Naive thymus-derived CD4-positive, alpha-beta T cell (primary cell): ENCODE measurements at regions not wholly inside any gene's neighbourhood (a gene's known extent, or its start where the extent isn't known, plus 50 kb on each side); places are given as distances from the start of the nearest gene placed in this dataset.

ENCODE experiments used
- ATAC-seq: fragments of 150-1000 bp; cut with Tn5 transposase; 2 replicates; pipeline ENCODE4 v1.10.0; 2021; ENCODE audit warnings: mild to moderate bottlenecking, moderate library complexity
- CTCF ChIA-PET: fragments of 350-600 bp; sonication (Branson Sonifier 250); formaldehyde crosslinking; loops from one replicate; lab custom pipeline; 2021; ENCODE audit warnings: antibody characterized with exemption; lab: Charles Lee
- POLR2A ChIA-PET: fragments of 350-600 bp; sonication (Branson Sonifier 250); formaldehyde crosslinking; loops from one replicate; lab custom pipeline; 2021; ENCODE audit warnings: antibody characterized with exemption, inconsistent platforms; lab: Charles Lee
- DNase-seq, 9 donors: peaks; one replicate each; pipeline versions ENCODE4 v3.0.0 to v3.0.0-alpha.2; 2020 to 2022; ENCODE audit warnings: mixed read lengths in 1 of 9
- H3K27ac ChIP-seq: one replicate; pipeline ENCODE4 v1.7.0; 2013; ENCODE audit warnings: mild to moderate bottlenecking, low read depth, low read length, moderate library complexity
- H3K27me3 ChIP-seq, 2 donors: one replicate each; pipeline ENCODE4 v1.7.0; 2013; ENCODE audit warnings: low read length in 2 of 2, mild to moderate bottlenecking in 2 of 2, moderate library complexity in 2 of 2; ENCODE audit not compliant: control insufficient read depth in 2 of 2, insufficient read depth in 2 of 2
- H3K36me3 ChIP-seq, 3 experiments: 1 replicate in 2 of 3; 2 replicates in 1 of 3; pipeline ENCODE4 v1.7.0; 2013; ENCODE audit warnings: low read length in 3 of 3, mild to moderate bottlenecking in 3 of 3, moderate library complexity in 1 of 3; ENCODE audit not compliant: insufficient read depth in 3 of 3, control insufficient read depth in 2 of 3
- H3K4me1 ChIP-seq, 2 donors: one replicate each; pipeline ENCODE4 v1.7.0; 2013; ENCODE audit warnings: low read length in 2 of 2, mild to moderate bottlenecking in 2 of 2, moderate library complexity in 1 of 2; ENCODE audit not compliant: control insufficient read depth in 2 of 2, insufficient read depth in 2 of 2
- H3K4me3 ChIP-seq: 2 replicates; pipeline ENCODE4 v1.7.0; 2013; ENCODE audit warnings: mild to moderate bottlenecking, low read length
- H3K9me3 ChIP-seq, 3 experiments: 1 replicate in 2 of 3; 2 replicates in 1 of 3; pipeline ENCODE4 v1.7.0; 2013; ENCODE audit warnings: low read length in 3 of 3; ENCODE audit not compliant: control insufficient read depth in 2 of 3
- H3K27ac Mint-ChIP-seq, 9 donors: one replicate each; pipeline ENCODE4 v1.8.0; 2020 to 2022; ENCODE audit warnings: mixed read lengths in 9 of 9, mild to moderate bottlenecking in 8 of 9, moderate library complexity in 5 of 9, inconsistent platforms in 2 of 9
- H3K27me3 Mint-ChIP-seq, 5 donors: one replicate each; pipeline ENCODE4 v1.8.0; 2021 to 2022; ENCODE audit warnings: mixed read lengths in 5 of 5, mild to moderate bottlenecking in 1 of 5
- H3K36me3 Mint-ChIP-seq, 5 donors: one replicate each; pipeline ENCODE4 v1.8.0; 2020 to 2022; ENCODE audit warnings: mixed read lengths in 5 of 5, mild to moderate bottlenecking in 3 of 5, inconsistent platforms in 1 of 5
- H3K4me1 Mint-ChIP-seq, 7 donors: one replicate each; pipeline ENCODE4 v1.8.0; 2020 to 2022; ENCODE audit warnings: mixed read lengths in 7 of 7, mild to moderate bottlenecking in 3 of 7, inconsistent platforms in 1 of 7
- H3K4me3 Mint-ChIP-seq, 10 donors: one replicate each; pipeline ENCODE4 v1.8.0; 2020 to 2022; ENCODE audit warnings: mild to moderate bottlenecking in 10 of 10, mixed read lengths in 10 of 10, moderate library complexity in 6 of 10, inconsistent platforms in 2 of 10
- H3K9me3 Mint-ChIP-seq, 11 donors: one replicate each; pipeline ENCODE4 v1.8.0; 2020 to 2022; ENCODE audit warnings: mixed read lengths in 11 of 11, mild to moderate bottlenecking in 4 of 11, inconsistent platforms in 1 of 11, moderate library complexity in 1 of 11
- intact Hi-C, 2 donors: fragments of 100-400 bp; cut with micrococcal nuclease; formaldehyde crosslinking; loops; one replicate each; pipeline ENCODE4 v1.15.1; 2023

- Histone ChIP-seq H3K36me3 (no peaks in the 10 kb centered on the region), H3K9me3 (no peaks in the 10 kb centered on the region), H3K4me3 (no peak overlapping the region), H3K27ac (no peak overlapping the region), H3K4me1 (no peaks in the 10 kb centered on the region), H3K27me3 (no peaks in the 10 kb centered on the region)
- CTCF ChIA-PET: no interaction called here
- DNase-seq (no peak), ATAC-seq (no peak)
- Mint-ChIP-seq H3K4me3 (no peak overlapping the region), H3K4me1 (no peaks in the 10 kb centered on the region), H3K27ac (no peak overlapping the region), H3K36me3 (no peaks in the 10 kb centered on the region), H3K27me3 (peaks cover 0 to 10% (median 4%) of the 10 kb centered on the region in 5 donors), H3K9me3 (peaks cover 0 to 5% (median 0%) of the 10 kb centered on the region in 11 donors)
- intact Hi-C loops: no loop called here
- POLR2A ChIA-PET: no interaction called here
Measured at GRCh38 chr10:43971981-43972380, 323.3 kb upstream of the ZNF32 start.

GRCh38 chr10:43971306-43971705, 322.6 kb upstream of the ZNF32 start:
- ChIA-PET CTCF (no interaction called here), POLR2A (no interaction called here)
- no peak overlapping the region for H3K27ac ChIP-seq
- peaks cover 0 to 13% (median 5%) of the 10 kb centered on the region in 5 donors for H3K27me3 Mint-ChIP-seq
- H3K27ac Mint-ChIP-seq: no peak overlapping the region
- no peaks in the 10 kb centered on the region for H3K27me3 ChIP-seq
- ATAC-seq: no peak
- intact Hi-C loops: no loop called here
- H3K4me3 Mint-ChIP-seq: no peak overlapping the region
- H3K36me3 Mint-ChIP-seq: no peaks in the 10 kb centered on the region
- peaks cover 0 to 4% (median 0%) of the 10 kb centered on the region in 11 donors for H3K9me3 Mint-ChIP-seq
- peaks cover 0 to 2% (median 0%) of the 10 kb centered on the region in 7 donors for H3K4me1 Mint-ChIP-seq
- H3K9me3 ChIP-seq: no peaks in the 10 kb centered on the region
- H3K4me3 ChIP-seq: no peak overlapping the region
- no peak for DNase-seq
- H3K4me1 ChIP-seq: no peaks in the 10 kb centered on the region
- H3K36me3 ChIP-seq: no peaks in the 10 kb centered on the region

- Histone ChIP-seq H3K36me3 (no peaks in the 10 kb centered on the region), H3K4me3 (no peak overlapping the region), H3K27me3 (no peaks in the 10 kb centered on the region), H3K4me1 (no peaks in the 10 kb centered on the region), H3K9me3 (no peaks in the 10 kb centered on the region), H3K27ac (no peak overlapping the region)
- CTCF ChIA-PET: no interaction called here
- DNase-seq (no peak), ATAC-seq (no peak)
- H3K27ac Mint-ChIP-seq: no peak overlapping the region
- peaks cover 0 to 8% (median 0%) of the 10 kb centered on the region in 7 donors for H3K4me1 Mint-ChIP-seq
- POLR2A ChIA-PET: no interaction called here
- no peak overlapping the region for H3K4me3 Mint-ChIP-seq
- H3K9me3 Mint-ChIP-seq: peaks cover 0 to 2% (median 0%) of the 10 kb centered on the region in 11 donors
- H3K27me3 Mint-ChIP-seq: peaks cover 0 to 17% (median 5%) of the 10 kb centered on the region in 5 donors
- H3K36me3 Mint-ChIP-seq: no peaks in the 10 kb centered on the region
- intact Hi-C loops: no loop called here
Measured at GRCh38 chr10:43970717-43971116, 322.0 kb upstream of the ZNF32 start.

- Mint-ChIP-seq H3K4me3 (no peak overlapping the region), H3K36me3 (no peaks in the 10 kb centered on the region), H3K27ac (no peak overlapping the region), H3K9me3 (no peaks in the 10 kb centered on the region), H3K4me1 (peaks cover 0 to 13% (median 3%) of the 10 kb centered on the region in 7 donors), H3K27me3 (peaks cover 3 to 23% (median 8%) of the 10 kb centered on the region in 5 donors)
- CTCF ChIA-PET: no interaction called here
- Histone ChIP-seq H3K9me3 (no peaks in the 10 kb centered on the region), H3K4me3 (no peak overlapping the region), H3K27me3 (no peaks in the 10 kb centered on the region), H3K27ac (no peak overlapping the region), H3K4me1 (no peaks in the 10 kb centered on the region), H3K36me3 (no peaks in the 10 kb centered on the region)
- intact Hi-C loops: no loop called here
- DNase-seq (no peak), ATAC-seq (no peak)
- POLR2A ChIA-PET: no interaction called here
Measured at GRCh38 chr10:43970018-43970698, 321.5 kb upstream of the ZNF32 start.

GRCh38 chr10:43969506-43969905, 320.8 kb upstream of the ZNF32 start:
- Mint-ChIP-seq H3K9me3 (no peaks in the 10 kb centered on the region), H3K27me3 (peaks cover 8 to 29% (median 13%) of the 10 kb centered on the region in 5 donors), H3K27ac (no peak overlapping the region), H3K36me3 (no peaks in the 10 kb centered on the region), H3K4me1 (peaks cover 0 to 17% (median 6%) of the 10 kb centered on the region in 7 donors), H3K4me3 (no peak overlapping the region)
- Histone ChIP-seq H3K27me3 (peaks cover 0 to 5% of the 10 kb centered on the region in 2 donors), H3K36me3 (no peaks in the 10 kb centered on the region), H3K27ac (no peak overlapping the region), H3K9me3 (no peaks in the 10 kb centered on the region), H3K4me3 (no peak overlapping the region), H3K4me1 (no peaks in the 10 kb centered on the region)
- DNase-seq: no peak
- no peak for ATAC-seq
- intact Hi-C loops: no loop called here
- ChIA-PET CTCF (no interaction called here), POLR2A (no interaction called here)

- peaks cover 9 to 35% (median 18%) of the 10 kb centered on the region in 5 donors for H3K27me3 Mint-ChIP-seq
- H3K9me3 Mint-ChIP-seq: no peaks in the 10 kb centered on the region
- intact Hi-C loops: no loop called here
Measured at GRCh38 chr10:43968961-43969360, 320.3 kb upstream of the ZNF32 start.

GRCh38 chr10:43968076-43968475, 319.4 kb upstream of the ZNF32 start:
- Histone ChIP-seq H3K27me3 (peaks cover 0 to 5% of the 10 kb centered on the region in 2 donors), H3K4me1 (no peaks in the 10 kb centered on the region), H3K4me3 (no peak overlapping the region), H3K36me3 (no peaks in the 10 kb centered on the region), H3K9me3 (no peaks in the 10 kb centered on the region), H3K27ac (no peak overlapping the region)
- no peaks in the 10 kb centered on the region for H3K9me3 Mint-ChIP-seq
- peaks cover 0 to 19% (median 6%) of the 10 kb centered on the region in 7 donors for H3K4me1 Mint-ChIP-seq
- no peak overlapping the region for H3K4me3 Mint-ChIP-seq
- H3K27me3 Mint-ChIP-seq: peaks cover 9 to 36% (median 19%) of the 10 kb centered on the region in 5 donors
- ChIA-PET POLR2A (no interaction called here), CTCF (no interaction called here)
- ATAC-seq (no peak), DNase-seq (no peak)
- H3K27ac Mint-ChIP-seq: no peak overlapping the region
- intact Hi-C loops: no loop called here
- no peaks in the 10 kb centered on the region for H3K36me3 Mint-ChIP-seq

More at GRCh38 chr10:43968961-43969360, 320.3 kb upstream of the ZNF32 start:
- H3K27ac Mint-ChIP-seq: no peak overlapping the region
- ChIA-PET POLR2A (no interaction called here), CTCF (no interaction called here)
- no peak for ATAC-seq
- no peaks in the 10 kb centered on the region for H3K36me3 Mint-ChIP-seq
- peaks cover 0 to 19% (median 6%) of the 10 kb centered on the region in 7 donors for H3K4me1 Mint-ChIP-seq
- no peaks in the 10 kb centered on the region for H3K9me3 ChIP-seq
- no peaks in the 10 kb centered on the region for H3K36me3 ChIP-seq
- no peak for DNase-seq
- H3K27me3 ChIP-seq: peaks cover 0 to 5% of the 10 kb centered on the region in 2 donors
- H3K4me3 Mint-ChIP-seq: no peak overlapping the region
- no peaks in the 10 kb centered on the region for H3K4me1 ChIP-seq
- no peak overlapping the region for H3K27ac ChIP-seq
- H3K4me3 ChIP-seq: no peak overlapping the region
